Activated CD4-positive, alpha-beta T cell treated with anti-CD3 and anti-CD28 coated beads for 36 hours (primary cell): ENCODE measurements at regions not wholly inside any gene's neighbourhood (a gene's known extent, or its start where the extent isn't known, plus 50 kb on each side); places are given as distances from the start of the nearest gene placed in this dataset.

ENCODE experiments used
- ATAC-seq: fragments of 200-7000 bp; cut with Tn5 transposase; one replicate; pipeline ENCODE4 v1.10.0; 2021; ENCODE audit warnings: mild to moderate bottlenecking, moderate library complexity
- CTCF ChIA-PET: fragments of 350-600 bp; sonication (Branson Sonifier 250); formaldehyde crosslinking; loops from one replicate; lab custom pipeline; 2021; ENCODE audit warnings: antibody characterized with exemption; lab: Charles Lee
- POLR2A ChIA-PET: fragments of 350-600 bp; sonication (Branson Sonifier 250); formaldehyde crosslinking; loops from one replicate; lab custom pipeline; 2021; ENCODE audit warnings: antibody characterized with exemption, inconsistent platforms; lab: Charles Lee
- DNase-seq: peaks from one replicate; pipeline ENCODE4 v3.0.0-alpha.2; 2020
- H3K27ac Mint-ChIP-seq: one replicate; pipeline ENCODE4 v1.8.0; 2021; ENCODE audit warnings: mixed read lengths
- H3K27me3 Mint-ChIP-seq: one replicate; pipeline ENCODE4 v1.8.0; 2021; ENCODE audit warnings: mixed read lengths
- H3K36me3 Mint-ChIP-seq: one replicate; pipeline ENCODE4 v1.8.0; 2021; ENCODE audit warnings: low read depth, mixed read lengths
- H3K4me1 Mint-ChIP-seq: one replicate; pipeline ENCODE4 v1.8.0; 2021; ENCODE audit warnings: mixed read lengths
- H3K4me3 Mint-ChIP-seq: one replicate; pipeline ENCODE4 v1.8.0; 2021; ENCODE audit warnings: mild to moderate bottlenecking, moderate library complexity, mixed read lengths
- H3K9me3 Mint-ChIP-seq: one replicate; pipeline ENCODE4 v1.8.0; 2021; ENCODE audit warnings: low read depth, mixed read lengths
- intact Hi-C, 2 experiments: fragments of 100-400 bp; cut with DNase I in 1 of 2; cut with micrococcal nuclease in 1 of 2; formaldehyde crosslinking; loops; one replicate each; pipeline versions ENCODE4 v1.14.2 to v1.15.1; 2022 to 2024; cut with DNase I, micrococcal nuclease

- intact Hi-C loops: no loop called here
- CTCF ChIA-PET: no interaction called here
- ATAC-seq: no peak
- no peak overlapping the region for H3K27ac Mint-ChIP-seq
- H3K4me1 Mint-ChIP-seq: no peaks in the 10 kb centered on the region
- no peak overlapping the region for H3K4me3 Mint-ChIP-seq
- H3K36me3 Mint-ChIP-seq: no peaks in the 10 kb centered on the region
- no peaks in the 10 kb centered on the region for H3K27me3 Mint-ChIP-seq
- POLR2A ChIA-PET: no interaction called here
- no peak for DNase-seq
- peaks cover 6% of the 10 kb centered on the region for H3K9me3 Mint-ChIP-seq
These were observed 315.2 kb upstream of the PDZRN3 start for GRCh38 chr3:73939985-73940384.

GRCh38 chr3:73933585-73933984 is 308.8 kb upstream of the PDZRN3 start:
- H3K4me3 Mint-ChIP-seq: no peak overlapping the region
- DNase-seq (no peak), ATAC-seq (no peak)
- no peaks in the 10 kb centered on the region for H3K36me3 Mint-ChIP-seq
- POLR2A ChIA-PET: no interaction called here
- no peaks in the 10 kb centered on the region for H3K4me1 Mint-ChIP-seq
- CTCF ChIA-PET: no interaction called here
- H3K9me3 Mint-ChIP-seq: peaks cover 2% of the 10 kb centered on the region
- no peak overlapping the region for H3K27ac Mint-ChIP-seq
- intact Hi-C loops: no loop called here
- H3K27me3 Mint-ChIP-seq: no peaks in the 10 kb centered on the region

- H3K4me3 Mint-ChIP-seq: no peak overlapping the region
These were observed 302.4 kb upstream of the PDZRN3 start for GRCh38 chr3:73927203-73927570.

GRCh38 chr3:73926360-73927202 is 301.8 kb upstream of the PDZRN3 start:
- ChIA-PET CTCF (no interaction called here), POLR2A (no interaction called here)
- H3K36me3 Mint-ChIP-seq: no peaks in the 10 kb centered on the region
- ATAC-seq (no peak), DNase-seq (no peak)
- H3K9me3 Mint-ChIP-seq: peaks cover 2% of the 10 kb centered on the region
- no peaks in the 10 kb centered on the region for H3K27me3 Mint-ChIP-seq
- no peak overlapping the region for H3K4me3 Mint-ChIP-seq
- H3K27ac Mint-ChIP-seq: no peak overlapping the region
- no peaks in the 10 kb centered on the region for H3K4me1 Mint-ChIP-seq
- intact Hi-C loops: no loop called here

More at GRCh38 chr3:73927203-73927570, 302.4 kb upstream of the PDZRN3 start:
- DNase-seq: no peak
- ChIA-PET POLR2A (no interaction called here), CTCF (no interaction called here)
- peaks cover 4% of the 10 kb centered on the region for H3K9me3 Mint-ChIP-seq
- no peaks in the 10 kb centered on the region for H3K4me1 Mint-ChIP-seq
- intact Hi-C loops: no loop called here
- H3K27ac Mint-ChIP-seq: no peak overlapping the region
- ATAC-seq: no peak
- no peaks in the 10 kb centered on the region for H3K27me3 Mint-ChIP-seq
- H3K36me3 Mint-ChIP-seq: no peaks in the 10 kb centered on the region

- ChIA-PET POLR2A (no interaction called here), CTCF (no interaction called here)
- Mint-ChIP-seq H3K27me3 (no peaks in the 10 kb centered on the region), H3K4me1 (no peaks in the 10 kb centered on the region), H3K27ac (no peak overlapping the region), H3K4me3 (no peak overlapping the region), H3K9me3 (peaks cover 2% of the 10 kb centered on the region), H3K36me3 (no peaks in the 10 kb centered on the region)
- ATAC-seq (no peak), DNase-seq (no peak)
- intact Hi-C loops: no loop called here
These were observed 300.3 kb upstream of the PDZRN3 start for GRCh38 chr3:73925011-73925410.

GRCh38 chr3:73924048-73924447 is 299.3 kb upstream of the PDZRN3 start:
- Mint-ChIP-seq H3K27ac (no peak overlapping the region), H3K36me3 (no peaks in the 10 kb centered on the region), H3K27me3 (no peaks in the 10 kb centered on the region), H3K4me1 (no peaks in the 10 kb centered on the region), H3K9me3 (peaks cover 2% of the 10 kb centered on the region), H3K4me3 (no peak overlapping the region)
- ATAC-seq: no peak
- DNase-seq: no peak
- CTCF ChIA-PET: no interaction called here
- POLR2A ChIA-PET: no interaction called here
- intact Hi-C loops: no loop called here

GRCh38 chr3:73917643-73918042 is 292.9 kb upstream of the PDZRN3 start:
- CTCF ChIA-PET: no interaction called here
- no peak for ATAC-seq
- H3K36me3 Mint-ChIP-seq: no peaks in the 10 kb centered on the region
- peaks cover 2% of the 10 kb centered on the region for H3K9me3 Mint-ChIP-seq
- DNase-seq: no peak
- no peak overlapping the region for H3K4me3 Mint-ChIP-seq
- no peaks in the 10 kb centered on the region for H3K27me3 Mint-ChIP-seq
- H3K27ac Mint-ChIP-seq: no peak overlapping the region
- POLR2A ChIA-PET: no interaction called here
- intact Hi-C loops: no loop called here
- H3K4me1 Mint-ChIP-seq: no peaks in the 10 kb centered on the region

- ChIA-PET POLR2A (no interaction called here), CTCF (no interaction called here)
- intact Hi-C loops: no loop called here
- no peaks in the 10 kb centered on the region for H3K4me1 Mint-ChIP-seq
- peaks cover 2% of the 10 kb centered on the region for H3K9me3 Mint-ChIP-seq
- no peaks in the 10 kb centered on the region for H3K36me3 Mint-ChIP-seq
- ATAC-seq: no peak
- no peak for DNase-seq
- no peak overlapping the region for H3K27ac Mint-ChIP-seq
- H3K4me3 Mint-ChIP-seq: no peak overlapping the region
- no peaks in the 10 kb centered on the region for H3K27me3 Mint-ChIP-seq
These were observed 291.1 kb upstream of the PDZRN3 start for GRCh38 chr3:73915886-73916285.

- CTCF ChIA-PET: no interaction called here
- H3K27me3 Mint-ChIP-seq: no peaks in the 10 kb centered on the region
These were observed 283.5 kb upstream of the PDZRN3 start for GRCh38 chr3:73908218-73908617.

GRCh38 chr3:73901686-73902085 is 276.9 kb upstream of the PDZRN3 start:
- Mint-ChIP-seq H3K4me1 (no peaks in the 10 kb centered on the region), H3K4me3 (no peak overlapping the region), H3K27me3 (no peaks in the 10 kb centered on the region), H3K27ac (no peak overlapping the region), H3K9me3 (no peaks in the 10 kb centered on the region), H3K36me3 (no peaks in the 10 kb centered on the region)
- DNase-seq (no peak), ATAC-seq (no peak)
- intact Hi-C loops: no loop called here
- CTCF ChIA-PET: no interaction called here
- POLR2A ChIA-PET: no interaction called here

More at GRCh38 chr3:73908218-73908617, 283.5 kb upstream of the PDZRN3 start:
- Mint-ChIP-seq H3K27ac (no peak overlapping the region), H3K4me1 (no peaks in the 10 kb centered on the region), H3K9me3 (peaks cover 4% of the 10 kb centered on the region), H3K4me3 (no peak overlapping the region), H3K36me3 (no peaks in the 10 kb centered on the region)
- intact Hi-C loops: no loop called here
- ATAC-seq (no peak), DNase-seq (no peak)
- POLR2A ChIA-PET: no interaction called here

- Mint-ChIP-seq H3K27me3 (no peaks in the 10 kb centered on the region), H3K27ac (no peak overlapping the region), H3K4me1 (no peaks in the 10 kb centered on the region), H3K36me3 (no peaks in the 10 kb centered on the region), H3K9me3 (peaks cover 1% of the 10 kb centered on the region), H3K4me3 (no peak overlapping the region)
- ChIA-PET POLR2A (no interaction called here), CTCF (no interaction called here)
- no peak for ATAC-seq
- no peak for DNase-seq
- intact Hi-C loops: no loop called here
These were observed 269.9 kb upstream of the PDZRN3 start for GRCh38 chr3:73894474-73895213.

GRCh38 chr3:73893089-73893488 is 268.3 kb upstream of the PDZRN3 start:
- Mint-ChIP-seq H3K9me3 (peaks cover 3% of the 10 kb centered on the region), H3K4me3 (no peak overlapping the region), H3K27ac (no peak overlapping the region), H3K36me3 (no peaks in the 10 kb centered on the region), H3K4me1 (no peaks in the 10 kb centered on the region), H3K27me3 (no peaks in the 10 kb centered on the region)
- intact Hi-C loops: no loop called here
- ChIA-PET CTCF (no interaction called here), POLR2A (no interaction called here)
- DNase-seq: no peak
- no peak for ATAC-seq
